Breast epithelium (tissue), 3 donors: ENCODE measurements at regions not wholly inside any gene's neighbourhood (a gene's known extent, or its start where the extent isn't known, plus 50 kb on each side); places are given as distances from the start of the nearest gene placed in this dataset.
"Not testable (repeated sequence)": the region's sequence is repeated elsewhere in the genome, so short reads cannot be mapped to it uniquely, and the experiment has no call there.

Source experiments
- POLR2A ChIP-seq: fragments of 450-650 bp; IDR thresholded peaks from one replicate; pipeline ENCODE4 v1.6.1; 2016; ENCODE audit warnings: antibody characterized with exemption, mild to moderate bottlenecking, moderate library complexity
- TF ChIP-seq, protein P1 (sequence below), 3 donors: fragments of 450-650 bp; IDR thresholded peaks; one replicate each; pipeline ENCODE4 v1.5.1; 2016 to 2017; ENCODE audit warnings: antibody characterized with exemption in 3 of 3, mild to moderate bottlenecking in 3 of 3, moderate library complexity in 3 of 3

- TF ChIP-seq, protein P1, sequence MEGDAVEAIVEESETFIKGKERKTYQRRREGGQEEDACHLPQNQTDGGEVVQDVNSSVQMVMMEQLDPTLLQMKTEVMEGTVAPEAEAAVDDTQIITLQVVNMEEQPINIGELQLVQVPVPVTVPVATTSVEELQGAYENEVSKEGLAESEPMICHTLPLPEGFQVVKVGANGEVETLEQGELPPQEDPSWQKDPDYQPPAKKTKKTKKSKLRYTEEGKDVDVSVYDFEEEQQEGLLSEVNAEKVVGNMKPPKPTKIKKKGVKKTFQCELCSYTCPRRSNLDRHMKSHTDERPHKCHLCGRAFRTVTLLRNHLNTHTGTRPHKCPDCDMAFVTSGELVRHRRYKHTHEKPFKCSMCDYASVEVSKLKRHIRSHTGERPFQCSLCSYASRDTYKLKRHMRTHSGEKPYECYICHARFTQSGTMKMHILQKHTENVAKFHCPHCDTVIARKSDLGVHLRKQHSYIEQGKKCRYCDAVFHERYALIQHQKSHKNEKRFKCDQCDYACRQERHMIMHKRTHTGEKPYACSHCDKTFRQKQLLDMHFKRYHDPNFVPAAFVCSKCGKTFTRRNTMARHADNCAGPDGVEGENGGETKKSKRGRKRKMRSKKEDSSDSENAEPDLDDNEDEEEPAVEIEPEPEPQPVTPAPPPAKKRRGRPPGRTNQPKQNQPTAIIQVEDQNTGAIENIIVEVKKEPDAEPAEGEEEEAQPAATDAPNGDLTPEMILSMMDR (IDR thresholded peaks at IDR 0.05), result not testable (repeated sequence)
- not testable (repeated sequence) for TF ChIP-seq POLR2A
These were observed 62.2 kb upstream of the VWC2 start for GRCh38 chr7:49711072-49711723.
